CD8-positive, alpha-beta memory T cell (primary cell): ENCODE measurements at regions not wholly inside any gene's neighbourhood (a gene's known extent, or its start where the extent isn't known, plus 50 kb on each side); places are given as distances from the start of the nearest gene placed in this dataset.

ENCODE experiments used
- CTCF ChIA-PET: fragments of 350-600 bp; sonication (Branson Sonifier 250); formaldehyde crosslinking; loops from one replicate; lab custom pipeline; 2021; ENCODE audit warnings: antibody characterized with exemption; lab: Charles Lee
- POLR2A ChIA-PET: fragments of 350-600 bp; sonication (Branson Sonifier 250); formaldehyde crosslinking; loops from one replicate; lab custom pipeline; 2021; ENCODE audit warnings: antibody characterized with exemption; lab: Charles Lee
- DNase-seq, 5 donors: peaks; one replicate each; pipeline versions ENCODE4 v3.0.0 to v3.0.0-alpha.2; 2020 to 2022; ENCODE audit warnings: mixed read lengths in 1 of 5
- H3K27ac ChIP-seq: one replicate; pipeline ENCODE4 v1.7.0; 2013; ENCODE audit warnings: low read depth, mild to moderate bottlenecking, low read length, moderate library complexity
- H3K27me3 ChIP-seq: 2 replicates; pipeline ENCODE4 v1.7.0; 2013; ENCODE audit warnings: low read length, mild to moderate bottlenecking; ENCODE audit not compliant: insufficient read depth, poor library complexity, severe bottlenecking
- H3K36me3 ChIP-seq: 2 replicates; pipeline ENCODE4 v1.7.0; 2013; ENCODE audit warnings: mild to moderate bottlenecking, low read length, moderate library complexity; ENCODE audit not compliant: insufficient read depth
- H3K4me1 ChIP-seq: 2 replicates; pipeline ENCODE4 v1.7.0; 2013; ENCODE audit warnings: mild to moderate bottlenecking, low read length, moderate library complexity; ENCODE audit not compliant: insufficient read depth
- H3K4me3 ChIP-seq: 2 replicates; pipeline ENCODE4 v1.7.0; 2013; ENCODE audit warnings: mild to moderate bottlenecking, low read length
- H3K9me3 ChIP-seq: 2 replicates; pipeline ENCODE4 v1.7.0; 2013; ENCODE audit warnings: mild to moderate bottlenecking, low read length
- H3K27ac Mint-ChIP-seq, 8 donors: one replicate each; pipeline ENCODE4 v1.8.0; 2020 to 2021; ENCODE audit warnings: mixed read lengths in 8 of 8, mild to moderate bottlenecking in 6 of 8, inconsistent platforms in 3 of 8, moderate library complexity in 3 of 8
- H3K27me3 Mint-ChIP-seq, 2 donors: one replicate each; pipeline ENCODE4 v1.8.0; 2020 to 2021; ENCODE audit warnings: mixed read lengths in 2 of 2, mild to moderate bottlenecking in 1 of 2, moderate library complexity in 1 of 2
- H3K36me3 Mint-ChIP-seq, 3 donors: one replicate each; pipeline ENCODE4 v1.8.0; 2020 to 2021; ENCODE audit warnings: mixed read lengths in 3 of 3, inconsistent platforms in 1 of 3, mild to moderate bottlenecking in 1 of 3
- H3K4me1 Mint-ChIP-seq, 3 donors: one replicate each; pipeline ENCODE4 v1.8.0; 2020 to 2021; ENCODE audit warnings: mixed read lengths in 3 of 3, inconsistent platforms in 1 of 3, mild to moderate bottlenecking in 1 of 3
- H3K4me3 Mint-ChIP-seq, 7 donors: one replicate each; pipeline ENCODE4 v1.8.0; 2020 to 2021; ENCODE audit warnings: mixed read lengths in 7 of 7, mild to moderate bottlenecking in 6 of 7, moderate library complexity in 4 of 7, inconsistent platforms in 2 of 7
- H3K9me3 Mint-ChIP-seq, 5 donors: one replicate each; pipeline ENCODE4 v1.8.0; 2020 to 2022; ENCODE audit warnings: mixed read lengths in 5 of 5, mild to moderate bottlenecking in 3 of 5, moderate library complexity in 2 of 5, inconsistent platforms in 1 of 5

- Histone ChIP-seq H3K4me1 (no peaks in the 10 kb centered on the region), H3K36me3 (no peaks in the 10 kb centered on the region), H3K4me3 (no peak overlapping the region), H3K9me3 (no peaks in the 10 kb centered on the region), H3K27me3 (no peaks in the 10 kb centered on the region), H3K27ac (no peak overlapping the region)
- Mint-ChIP-seq H3K36me3 (no peaks in the 10 kb centered on the region), H3K4me1 (no peaks in the 10 kb centered on the region), H3K9me3 (no peaks in the 10 kb centered on the region), H3K27me3 (peaks cover 17 to 22% of the 10 kb centered on the region in 2 donors), H3K4me3 (no peak overlapping the region), H3K27ac (no peak overlapping the region)
- ChIA-PET CTCF (interaction anchor here (0.6 kb wide), 1 partner anchor 13 kb away, joined by 3 read pairs; no protein-coding TSS in a partner anchor), POLR2A (no interaction called here)
- DNase-seq = no peak
These were observed 124.7 kb upstream of the WNT4 start for GRCh38 chr1:22267413-22268175.

GRCh38 chr1:22268327-22268726 lies 125.4 kb upstream of the WNT4 start:
- Histone ChIP-seq H3K27me3 (no peaks in the 10 kb centered on the region), H3K4me1 (no peaks in the 10 kb centered on the region), H3K9me3 (no peaks in the 10 kb centered on the region), H3K27ac (no peak overlapping the region), H3K4me3 (no peak overlapping the region), H3K36me3 (no peaks in the 10 kb centered on the region)
- peaks cover 17 to 24% of the 10 kb centered on the region in 2 donors for H3K27me3 Mint-ChIP-seq
- POLR2A ChIA-PET = no interaction called here
- DNase-seq = no peak
- no peak overlapping the region for H3K27ac Mint-ChIP-seq
- H3K4me3 Mint-ChIP-seq = no peak overlapping the region
- H3K9me3 Mint-ChIP-seq = no peaks in the 10 kb centered on the region
- H3K4me1 Mint-ChIP-seq = no peaks in the 10 kb centered on the region
- no peaks in the 10 kb centered on the region for H3K36me3 Mint-ChIP-seq
- CTCF ChIA-PET = interaction anchor here (0.6 kb wide), 1 partner anchor 12 kb away, joined by 3 read pairs; no protein-coding TSS in a partner anchor

- H3K4me3 Mint-ChIP-seq = no peak overlapping the region
- DNase-seq = no peak
- no peak overlapping the region for H3K27ac Mint-ChIP-seq
- no peaks in the 10 kb centered on the region for H3K4me1 Mint-ChIP-seq
- Histone ChIP-seq H3K4me3 (no peak overlapping the region), H3K27ac (no peak overlapping the region), H3K9me3 (no peaks in the 10 kb centered on the region), H3K36me3 (no peaks in the 10 kb centered on the region), H3K27me3 (peaks cover under 1% of the 10 kb centered on the region), H3K4me1 (no peaks in the 10 kb centered on the region)
- H3K36me3 Mint-ChIP-seq = no peaks in the 10 kb centered on the region
- ChIA-PET POLR2A (no interaction called here), CTCF (no interaction called here)
- peaks cover 14 to 17% of the 10 kb centered on the region in 2 donors for H3K27me3 Mint-ChIP-seq
- H3K9me3 Mint-ChIP-seq = no peaks in the 10 kb centered on the region
These were observed 129.2 kb upstream of the WNT4 start for GRCh38 chr1:22271847-22272801.

- CTCF ChIA-PET = no interaction called here
- Mint-ChIP-seq H3K36me3 (peaks cover 0 to under 1% (median 0%) of the 10 kb centered on the region in 3 donors), H3K27ac (no peak overlapping the region), H3K27me3 (peaks cover 10 to 32% of the 10 kb centered on the region in 2 donors), H3K4me3 (no peak overlapping the region), H3K9me3 (peaks cover 0 to under 1% (median 0%) of the 10 kb centered on the region in 5 donors), H3K4me1 (no peaks in the 10 kb centered on the region)
- H3K4me1 ChIP-seq = no peaks in the 10 kb centered on the region
- H3K9me3 ChIP-seq = no peaks in the 10 kb centered on the region
- no peak overlapping the region for H3K4me3 ChIP-seq
- H3K27me3 ChIP-seq = peaks cover 6% of the 10 kb centered on the region
- POLR2A ChIA-PET = no interaction called here
- no peak for DNase-seq
- no peak overlapping the region for H3K27ac ChIP-seq
- H3K36me3 ChIP-seq = no peaks in the 10 kb centered on the region
These were observed 131.1 kb upstream of the WNT4 start for GRCh38 chr1:22273686-22274681.

DNA sequence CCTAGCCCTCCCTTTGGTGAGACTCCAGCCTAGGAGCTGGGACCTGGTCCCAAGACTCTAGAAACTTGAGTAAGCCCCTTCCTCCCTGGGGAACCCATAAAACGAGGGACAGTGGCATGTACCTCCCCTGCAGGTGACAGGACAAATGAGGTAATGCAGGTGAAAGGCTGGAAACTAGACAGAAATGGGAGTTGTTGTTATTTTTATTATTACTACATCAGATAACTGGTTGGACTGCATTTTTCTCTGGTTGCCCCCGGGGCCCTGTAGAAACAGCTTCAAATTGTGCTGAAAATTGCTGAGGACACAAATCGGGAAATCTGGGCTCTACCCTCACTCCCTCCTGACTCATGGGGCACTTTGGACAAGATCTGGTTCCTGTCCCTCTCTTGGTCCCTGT lies 132.3 kb upstream of the WNT4 start:
- ChIA-PET CTCF (no interaction called here), POLR2A (no interaction called here)
- Histone ChIP-seq H3K36me3 (no peaks in the 10 kb centered on the region), H3K27me3 (peaks cover 6% of the 10 kb centered on the region), H3K27ac (no peak overlapping the region), H3K4me1 (no peaks in the 10 kb centered on the region), H3K9me3 (no peaks in the 10 kb centered on the region), H3K4me3 (no peak overlapping the region)
- H3K4me1 Mint-ChIP-seq = no peaks in the 10 kb centered on the region
- peaks cover 0 to 3% (median 0%) of the 10 kb centered on the region in 5 donors for H3K9me3 Mint-ChIP-seq
- H3K27ac Mint-ChIP-seq = no peak overlapping the region
- peaks cover 9 to 38% of the 10 kb centered on the region in 2 donors for H3K27me3 Mint-ChIP-seq
- H3K4me3 Mint-ChIP-seq = no peak overlapping the region
- peaks cover 0 to 3% (median 0%) of the 10 kb centered on the region in 3 donors for H3K36me3 Mint-ChIP-seq
- DNase-seq = no peak

DNA sequence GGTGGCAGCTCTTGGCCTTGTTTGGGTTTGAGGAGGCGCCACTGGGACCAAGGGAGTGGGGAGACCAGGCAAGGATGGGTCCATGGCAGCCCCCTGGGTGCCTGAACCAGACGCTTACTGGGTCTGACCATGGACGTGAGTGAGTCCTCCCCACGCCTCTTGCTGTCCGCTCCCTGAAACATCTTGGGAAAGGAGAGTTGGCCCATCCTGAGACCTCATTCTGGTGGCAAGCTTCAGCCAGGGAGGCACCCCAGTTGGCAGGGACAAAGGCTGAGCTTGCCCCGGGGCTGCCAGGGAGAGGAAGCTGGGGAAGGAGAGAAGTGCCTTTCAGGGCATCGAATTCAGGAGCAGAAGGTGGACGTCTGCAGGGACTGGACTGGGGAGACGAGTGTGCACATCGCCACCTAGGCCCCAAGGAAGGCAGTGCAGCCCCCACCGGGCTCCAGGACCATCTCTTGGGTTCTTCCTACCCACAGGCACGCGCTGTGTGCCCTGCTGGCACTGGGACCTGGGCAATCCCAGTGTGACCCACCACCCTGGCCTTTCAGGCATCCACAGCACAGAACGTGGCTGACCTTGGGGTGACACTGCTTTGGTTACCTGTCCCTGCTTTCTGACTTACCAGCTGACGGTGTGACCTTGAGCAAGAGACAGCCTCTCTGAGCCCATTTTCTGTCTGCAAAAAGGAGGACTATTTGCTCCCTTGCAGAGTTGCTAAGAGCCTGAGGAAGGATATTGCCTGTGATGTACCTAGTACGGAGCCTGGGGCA lies 132.9 kb upstream of the WNT4 start:
- Mint-ChIP-seq H3K9me3 (peaks cover 0 to 3% (median 0%) of the 10 kb centered on the region in 5 donors), H3K4me3 (no peak overlapping the region), H3K27ac (no peak overlapping the region), H3K27me3 (peaks cover 9 to 38% of the 10 kb centered on the region in 2 donors), H3K4me1 (no peaks in the 10 kb centered on the region), H3K36me3 (peaks cover 0 to 3% (median 0%) of the 10 kb centered on the region in 3 donors)
- ChIA-PET CTCF (no interaction called here), POLR2A (no interaction called here)
- peaks cover 6% of the 10 kb centered on the region for H3K27me3 ChIP-seq
- H3K27ac ChIP-seq = no peak overlapping the region
- no peak overlapping the region for H3K4me3 ChIP-seq
- no peaks in the 10 kb centered on the region for H3K9me3 ChIP-seq
- H3K4me1 ChIP-seq = no peaks in the 10 kb centered on the region
- DNase-seq = no peak
- H3K36me3 ChIP-seq = no peaks in the 10 kb centered on the region

GRCh38 chr1:22276396-22276748 lies 133.5 kb upstream of the WNT4 start:
- H3K27ac Mint-ChIP-seq = no peak overlapping the region
- H3K4me3 Mint-ChIP-seq = no peak overlapping the region
- CTCF ChIA-PET = no interaction called here
- POLR2A ChIA-PET = no interaction called here
- no peaks in the 10 kb centered on the region for H3K36me3 ChIP-seq
- H3K4me1 ChIP-seq = no peaks in the 10 kb centered on the region
- no peaks in the 10 kb centered on the region for H3K4me1 Mint-ChIP-seq
- H3K9me3 ChIP-seq = no peaks in the 10 kb centered on the region
- no peak for DNase-seq
- H3K9me3 Mint-ChIP-seq = peaks cover 0 to 3% (median 0%) of the 10 kb centered on the region in 5 donors
- peaks cover 9 to 40% of the 10 kb centered on the region in 2 donors for H3K27me3 Mint-ChIP-seq
- H3K27me3 ChIP-seq = peaks cover 6% of the 10 kb centered on the region
- H3K36me3 Mint-ChIP-seq = peaks cover 0 to 3% (median 0%) of the 10 kb centered on the region in 3 donors
- no peak overlapping the region for H3K4me3 ChIP-seq
- no peak overlapping the region for H3K27ac ChIP-seq
